ENCODE measurements at regions not wholly inside any gene's neighbourhood (a gene's known extent, or its start where the extent isn't known, plus 50 kb on each side); places are given as distances from the start of the nearest gene placed in this dataset.

DNA sequence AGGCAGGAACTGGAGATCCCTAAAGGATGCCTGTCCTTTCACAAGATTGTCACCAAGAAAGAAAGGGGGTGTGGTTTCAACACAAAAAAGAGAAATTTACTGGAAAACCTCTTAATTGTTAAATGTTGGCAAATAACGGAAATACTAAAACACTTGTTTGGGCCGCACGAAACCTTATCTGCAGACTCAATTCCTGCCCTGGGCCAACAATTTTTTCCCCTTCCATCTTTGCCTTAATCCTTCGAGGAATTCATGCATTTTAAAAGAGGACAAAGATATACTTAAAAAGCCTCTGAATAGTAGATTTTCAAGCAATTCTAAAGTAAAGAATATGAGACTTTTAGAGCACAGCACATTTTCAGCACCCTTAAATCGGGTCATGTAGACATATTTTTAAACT, 366.2 kb downstream of the DUSP6 start:
- H3K9me3 ChIP-seq = no peaks in the 10 kb centered on the region
- no peak for DNase-seq
- intact Hi-C loops (cut with DNase I; ENCODE audit: low total_unique reads) = no loop called here
- TF ChIP-seq, protein P1, sequence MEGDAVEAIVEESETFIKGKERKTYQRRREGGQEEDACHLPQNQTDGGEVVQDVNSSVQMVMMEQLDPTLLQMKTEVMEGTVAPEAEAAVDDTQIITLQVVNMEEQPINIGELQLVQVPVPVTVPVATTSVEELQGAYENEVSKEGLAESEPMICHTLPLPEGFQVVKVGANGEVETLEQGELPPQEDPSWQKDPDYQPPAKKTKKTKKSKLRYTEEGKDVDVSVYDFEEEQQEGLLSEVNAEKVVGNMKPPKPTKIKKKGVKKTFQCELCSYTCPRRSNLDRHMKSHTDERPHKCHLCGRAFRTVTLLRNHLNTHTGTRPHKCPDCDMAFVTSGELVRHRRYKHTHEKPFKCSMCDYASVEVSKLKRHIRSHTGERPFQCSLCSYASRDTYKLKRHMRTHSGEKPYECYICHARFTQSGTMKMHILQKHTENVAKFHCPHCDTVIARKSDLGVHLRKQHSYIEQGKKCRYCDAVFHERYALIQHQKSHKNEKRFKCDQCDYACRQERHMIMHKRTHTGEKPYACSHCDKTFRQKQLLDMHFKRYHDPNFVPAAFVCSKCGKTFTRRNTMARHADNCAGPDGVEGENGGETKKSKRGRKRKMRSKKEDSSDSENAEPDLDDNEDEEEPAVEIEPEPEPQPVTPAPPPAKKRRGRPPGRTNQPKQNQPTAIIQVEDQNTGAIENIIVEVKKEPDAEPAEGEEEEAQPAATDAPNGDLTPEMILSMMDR (IDR thresholded peaks at IDR 0.05) = no peak
- no peak for TF ChIP-seq POLR2A (IDR thresholded peaks at IDR 0.05)
- H3K27ac ChIP-seq = no peak overlapping the region
- H3K4me3 ChIP-seq = no peak overlapping the region
- H3K36me3 ChIP-seq = no peaks in the 10 kb centered on the region
- no peaks in the 10 kb centered on the region for H3K4me1 ChIP-seq
- no peaks in the 10 kb centered on the region for H3K27me3 ChIP-seq

DNA sequence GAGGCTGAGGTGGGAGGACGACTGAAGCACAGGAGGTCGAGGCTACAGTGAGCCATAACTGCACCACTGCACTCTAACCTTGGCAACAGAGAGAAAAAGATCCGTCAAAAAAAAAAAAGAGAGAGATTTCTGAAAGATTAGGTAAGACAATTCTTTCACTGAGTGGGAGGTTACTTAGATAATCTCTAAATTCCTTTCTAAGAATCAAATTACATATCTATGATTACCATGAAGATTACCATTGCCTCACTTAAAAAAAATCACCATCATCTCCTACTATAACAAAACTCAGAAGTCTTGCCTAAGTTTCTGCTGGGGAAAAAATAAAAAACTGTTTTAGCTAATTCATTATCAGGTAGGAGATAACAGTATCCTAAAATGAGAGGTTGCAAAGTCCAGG, 366.7 kb downstream of the DUSP6 start:
- no peak for DNase-seq
- no peak overlapping the region for H3K27ac ChIP-seq
- H3K9me3 ChIP-seq = no peaks in the 10 kb centered on the region
- H3K27me3 ChIP-seq = no peaks in the 10 kb centered on the region
- no peak for TF ChIP-seq POLR2A (IDR thresholded peaks at IDR 0.05)
- TF ChIP-seq, protein P1 (IDR thresholded peaks at IDR 0.05) = no peak
- H3K36me3 ChIP-seq = no peaks in the 10 kb centered on the region
- no peaks in the 10 kb centered on the region for H3K4me1 ChIP-seq
- intact Hi-C loops (cut with DNase I; ENCODE audit: low total_unique reads) = no loop called here
- no peak overlapping the region for H3K4me3 ChIP-seq

DNA sequence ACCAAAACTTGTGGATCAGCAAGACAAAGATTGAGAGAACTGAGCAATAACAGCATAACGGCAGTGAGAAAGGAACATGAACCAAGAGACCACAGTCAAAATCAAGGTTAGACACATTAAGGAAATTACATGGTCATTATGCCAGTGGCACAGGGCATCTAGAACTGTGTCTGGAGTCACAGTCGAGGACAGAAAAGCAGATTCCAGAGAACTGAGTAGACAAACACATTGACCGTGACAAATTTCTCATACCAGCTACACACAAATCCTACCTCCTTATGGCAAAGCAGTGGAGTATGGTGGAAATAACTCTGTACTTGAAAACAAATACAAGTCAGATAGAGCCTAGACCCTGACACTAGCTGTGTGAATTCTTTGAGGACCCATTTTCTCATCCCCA, 367.3 kb downstream of the DUSP6 start:
- Histone ChIP-seq H3K27me3 (no peaks in the 10 kb centered on the region), H3K4me1 (no peaks in the 10 kb centered on the region), H3K36me3 (no peaks in the 10 kb centered on the region), H3K9me3 (no peaks in the 10 kb centered on the region), H3K27ac (no peak overlapping the region), H3K4me3 (no peak overlapping the region)
- TF ChIP-seq, protein P1 (IDR thresholded peaks at IDR 0.05) = no peak
- no peak for TF ChIP-seq POLR2A (IDR thresholded peaks at IDR 0.05)
- intact Hi-C loops (cut with DNase I; ENCODE audit: low total_unique reads) = no loop called here
- no peak for DNase-seq

DNA sequence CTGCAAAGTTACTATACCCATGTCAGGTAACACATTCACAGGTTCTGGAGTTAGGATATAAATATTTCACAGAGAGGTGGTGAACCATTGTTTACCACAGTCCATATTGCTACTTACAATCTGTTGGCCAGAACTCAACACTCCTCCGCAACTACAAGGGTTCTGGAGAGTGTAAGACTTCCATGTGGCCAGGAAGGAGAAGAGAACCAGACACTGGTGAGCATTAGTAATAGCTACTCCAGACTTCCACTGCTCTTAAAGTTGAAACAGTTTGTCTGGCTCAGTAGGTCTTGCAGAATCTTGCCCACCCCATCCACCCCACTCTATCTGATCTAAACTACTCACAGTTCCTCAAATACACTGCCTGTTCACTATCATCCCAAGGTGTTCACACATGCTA, 369.6 kb downstream of the DUSP6 start:
- intact Hi-C loops (cut with DNase I; ENCODE audit: low total_unique reads) = no loop called here
- Histone ChIP-seq H3K4me3 (no peak overlapping the region), H3K27me3 (no peaks in the 10 kb centered on the region), H3K4me1 (no peaks in the 10 kb centered on the region), H3K27ac (no peak overlapping the region), H3K9me3 (no peaks in the 10 kb centered on the region), H3K36me3 (no peaks in the 10 kb centered on the region)
- no peak for TF ChIP-seq POLR2A (IDR thresholded peaks at IDR 0.05)
- TF ChIP-seq, protein P1 (IDR thresholded peaks at IDR 0.05) = no peak
- DNase-seq = no peak

DNA sequence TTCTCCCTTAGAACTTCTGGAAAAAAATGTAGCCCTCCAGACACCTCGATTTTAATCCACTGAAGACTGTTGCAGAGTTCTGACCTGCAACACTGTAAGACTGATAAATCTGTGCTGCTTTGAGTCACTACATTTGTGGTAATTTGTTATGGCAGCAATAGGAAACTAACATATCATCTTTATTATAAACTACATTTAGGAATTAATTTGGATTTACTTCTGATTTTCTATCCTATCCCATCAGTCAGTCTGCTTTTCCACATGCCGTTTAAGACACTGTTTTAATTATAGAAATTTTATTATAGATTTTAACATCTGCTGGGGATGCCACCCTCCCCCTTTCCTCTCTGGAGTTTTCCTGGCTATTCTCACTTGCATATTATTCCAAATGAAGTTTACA, 375.2 kb downstream of the DUSP6 start:
- Histone ChIP-seq H3K9me3 (no peaks in the 10 kb centered on the region), H3K4me1 (no peaks in the 10 kb centered on the region), H3K4me3 (no peak overlapping the region), H3K36me3 (no peaks in the 10 kb centered on the region), H3K27ac (no peak overlapping the region), H3K27me3 (no peaks in the 10 kb centered on the region)
- no peak for DNase-seq
- intact Hi-C loops (cut with DNase I; ENCODE audit: low total_unique reads) = no loop called here
- TF ChIP-seq POLR2A (IDR thresholded peaks at IDR 0.05) = no peak
- TF ChIP-seq, protein P1 (IDR thresholded peaks at IDR 0.05) = no peak
